A673 (cell line): ENCODE measurements at regions not wholly inside any gene's neighbourhood (a gene's known extent, or its start where the extent isn't known, plus 50 kb on each side); places are given as distances from the start of the nearest gene placed in this dataset.

Experiments
- EZH2 ChIP-seq: fragments of 200-600 bp; sonication (generic); IDR thresholded peaks from 2 replicates; pipeline ENCODE4 v1.6.1; 2017; ENCODE audit warnings: borderline replicate concordance, low read depth, mild to moderate bottlenecking, mixed read lengths, antibody characterized with exemption, low read length; ENCODE audit not compliant: poor library complexity, severe bottlenecking
- TF ChIP-seq, protein P1 (sequence below): fragments of 300-800, 200-600 bp; sonication (generic); conservative IDR thresholded peaks from 2 replicates; pipeline ENCODE4 v1.5.1; 2017; ENCODE audit warnings: low read depth, mild to moderate bottlenecking, antibody characterized with exemption, low read length, moderate library complexity, mixed read lengths

- TF ChIP-seq, protein P1, sequence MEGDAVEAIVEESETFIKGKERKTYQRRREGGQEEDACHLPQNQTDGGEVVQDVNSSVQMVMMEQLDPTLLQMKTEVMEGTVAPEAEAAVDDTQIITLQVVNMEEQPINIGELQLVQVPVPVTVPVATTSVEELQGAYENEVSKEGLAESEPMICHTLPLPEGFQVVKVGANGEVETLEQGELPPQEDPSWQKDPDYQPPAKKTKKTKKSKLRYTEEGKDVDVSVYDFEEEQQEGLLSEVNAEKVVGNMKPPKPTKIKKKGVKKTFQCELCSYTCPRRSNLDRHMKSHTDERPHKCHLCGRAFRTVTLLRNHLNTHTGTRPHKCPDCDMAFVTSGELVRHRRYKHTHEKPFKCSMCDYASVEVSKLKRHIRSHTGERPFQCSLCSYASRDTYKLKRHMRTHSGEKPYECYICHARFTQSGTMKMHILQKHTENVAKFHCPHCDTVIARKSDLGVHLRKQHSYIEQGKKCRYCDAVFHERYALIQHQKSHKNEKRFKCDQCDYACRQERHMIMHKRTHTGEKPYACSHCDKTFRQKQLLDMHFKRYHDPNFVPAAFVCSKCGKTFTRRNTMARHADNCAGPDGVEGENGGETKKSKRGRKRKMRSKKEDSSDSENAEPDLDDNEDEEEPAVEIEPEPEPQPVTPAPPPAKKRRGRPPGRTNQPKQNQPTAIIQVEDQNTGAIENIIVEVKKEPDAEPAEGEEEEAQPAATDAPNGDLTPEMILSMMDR: no peak
- TF ChIP-seq EZH2: peak; percentile 41
Measured at GRCh38 chr15:29969562-29970401, 113.0 kb upstream of the GOLGA8J start.
